ENCODE measurements at regions not wholly inside any gene's neighbourhood (a gene's known extent, or its start where the extent isn't known, plus 50 kb on each side); places are given as distances from the start of the nearest gene placed in this dataset.

GRCh38 chr14:101207897-101208296, 304.4 kb upstream of the RTL1 start:
- no peaks in the 10 kb centered on the region for H3F3A ChIP-seq (ENCODE audit: insufficient read depth, low read length, poor library complexity, severe bottlenecking)
- H3K4me3 ChIP-seq (ENCODE audit: low read length) = no peak overlapping the region
- H3K27ac ChIP-seq (ENCODE audit: low read length) = no peak overlapping the region
- H3K9me3 ChIP-seq (ENCODE audit: low read length) = peaks cover 5% of the 10 kb centered on the region
- H2AFZ ChIP-seq (ENCODE audit: low read depth, low read length) = no peak overlapping the region
- H3K4me2 ChIP-seq (ENCODE audit: low read length) = no peak overlapping the region
- H3K36me3 ChIP-seq (ENCODE audit: insufficient read depth, low read length) = no peaks in the 10 kb centered on the region
- H4K20me1 ChIP-seq (ENCODE audit: insufficient read depth) = no peaks in the 10 kb centered on the region
- H3K79me2 ChIP-seq (replicated peaks; ENCODE audit: insufficient read depth, low read length) = no peaks in the 10 kb centered on the region
- H3K27me3 ChIP-seq (ENCODE audit: insufficient read depth, low read depth, low read length) = no peaks in the 10 kb centered on the region
- no peak overlapping the region for H3K9ac ChIP-seq (ENCODE audit: low read length)
- TF ChIP-seq, protein P1, sequence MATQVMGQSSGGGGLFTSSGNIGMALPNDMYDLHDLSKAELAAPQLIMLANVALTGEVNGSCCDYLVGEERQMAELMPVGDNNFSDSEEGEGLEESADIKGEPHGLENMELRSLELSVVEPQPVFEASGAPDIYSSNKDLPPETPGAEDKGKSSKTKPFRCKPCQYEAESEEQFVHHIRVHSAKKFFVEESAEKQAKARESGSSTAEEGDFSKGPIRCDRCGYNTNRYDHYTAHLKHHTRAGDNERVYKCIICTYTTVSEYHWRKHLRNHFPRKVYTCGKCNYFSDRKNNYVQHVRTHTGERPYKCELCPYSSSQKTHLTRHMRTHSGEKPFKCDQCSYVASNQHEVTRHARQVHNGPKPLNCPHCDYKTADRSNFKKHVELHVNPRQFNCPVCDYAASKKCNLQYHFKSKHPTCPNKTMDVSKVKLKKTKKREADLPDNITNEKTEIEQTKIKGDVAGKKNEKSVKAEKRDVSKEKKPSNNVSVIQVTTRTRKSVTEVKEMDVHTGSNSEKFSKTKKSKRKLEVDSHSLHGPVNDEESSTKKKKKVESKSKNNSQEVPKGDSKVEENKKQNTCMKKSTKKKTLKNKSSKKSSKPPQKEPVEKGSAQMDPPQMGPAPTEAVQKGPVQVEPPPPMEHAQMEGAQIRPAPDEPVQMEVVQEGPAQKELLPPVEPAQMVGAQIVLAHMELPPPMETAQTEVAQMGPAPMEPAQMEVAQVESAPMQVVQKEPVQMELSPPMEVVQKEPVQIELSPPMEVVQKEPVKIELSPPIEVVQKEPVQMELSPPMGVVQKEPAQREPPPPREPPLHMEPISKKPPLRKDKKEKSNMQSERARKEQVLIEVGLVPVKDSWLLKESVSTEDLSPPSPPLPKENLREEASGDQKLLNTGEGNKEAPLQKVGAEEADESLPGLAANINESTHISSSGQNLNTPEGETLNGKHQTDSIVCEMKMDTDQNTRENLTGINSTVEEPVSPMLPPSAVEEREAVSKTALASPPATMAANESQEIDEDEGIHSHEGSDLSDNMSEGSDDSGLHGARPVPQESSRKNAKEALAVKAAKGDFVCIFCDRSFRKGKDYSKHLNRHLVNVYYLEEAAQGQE (IDR thresholded peaks at IDR 0.05; ENCODE audit: borderline replicate concordance) = no peak
- TF ChIP-seq SMC3 (conservative IDR thresholded peaks at IDR 0.05; ENCODE audit: poor library complexity) = no peak
- TF ChIP-seq MXI1 (conservative IDR thresholded peaks at IDR 0.05; ENCODE audit: poor library complexity, severe bottlenecking) = no peak
- TF ChIP-seq EP300 (conservative IDR thresholded peaks at IDR 0.05; ENCODE audit: poor library complexity, severe bottlenecking) = no peak
- no peak for TF ChIP-seq TAF1 (IDR thresholded peaks at IDR 0.05; ENCODE audit: low read depth)
- TF ChIP-seq RAD21 (conservative IDR thresholded peaks at IDR 0.05) = no peak
- no peak for TF ChIP-seq EZH2 (IDR thresholded peaks at IDR 0.05; ENCODE audit: borderline replicate concordance, insufficient read depth, low read length, poor library complexity, severe bottlenecking)
- no peak for TF ChIP-seq POLR2AphosphoS5 (IDR thresholded peaks at IDR 0.05)
- TF ChIP-seq, protein P2, sequence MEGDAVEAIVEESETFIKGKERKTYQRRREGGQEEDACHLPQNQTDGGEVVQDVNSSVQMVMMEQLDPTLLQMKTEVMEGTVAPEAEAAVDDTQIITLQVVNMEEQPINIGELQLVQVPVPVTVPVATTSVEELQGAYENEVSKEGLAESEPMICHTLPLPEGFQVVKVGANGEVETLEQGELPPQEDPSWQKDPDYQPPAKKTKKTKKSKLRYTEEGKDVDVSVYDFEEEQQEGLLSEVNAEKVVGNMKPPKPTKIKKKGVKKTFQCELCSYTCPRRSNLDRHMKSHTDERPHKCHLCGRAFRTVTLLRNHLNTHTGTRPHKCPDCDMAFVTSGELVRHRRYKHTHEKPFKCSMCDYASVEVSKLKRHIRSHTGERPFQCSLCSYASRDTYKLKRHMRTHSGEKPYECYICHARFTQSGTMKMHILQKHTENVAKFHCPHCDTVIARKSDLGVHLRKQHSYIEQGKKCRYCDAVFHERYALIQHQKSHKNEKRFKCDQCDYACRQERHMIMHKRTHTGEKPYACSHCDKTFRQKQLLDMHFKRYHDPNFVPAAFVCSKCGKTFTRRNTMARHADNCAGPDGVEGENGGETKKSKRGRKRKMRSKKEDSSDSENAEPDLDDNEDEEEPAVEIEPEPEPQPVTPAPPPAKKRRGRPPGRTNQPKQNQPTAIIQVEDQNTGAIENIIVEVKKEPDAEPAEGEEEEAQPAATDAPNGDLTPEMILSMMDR (IDR thresholded peaks at IDR 0.05; ENCODE audit: poor library complexity, severe bottlenecking) = no peak
- H3K9me2 ChIP-seq (ENCODE audit: insufficient read depth, low read length) = no peaks in the 10 kb centered on the region

DNA sequence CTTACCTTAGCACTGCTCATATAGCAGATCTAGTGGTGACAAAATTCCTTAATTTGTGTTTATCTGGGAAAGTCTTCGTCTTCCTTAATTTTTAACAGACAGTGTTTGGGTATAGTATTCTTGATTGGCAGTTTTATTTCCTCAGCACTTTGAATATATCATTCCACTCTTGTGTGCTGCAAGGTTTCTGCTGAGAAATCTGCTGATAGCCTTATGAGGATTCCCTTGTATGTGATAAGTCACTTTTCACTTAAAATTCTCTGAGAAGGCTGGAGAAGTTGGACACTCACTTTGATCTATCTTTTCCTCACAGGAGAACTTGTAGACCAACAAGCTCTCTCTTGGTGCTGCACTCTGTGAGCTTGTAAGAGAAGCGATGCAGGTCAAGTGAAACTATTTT, 306.1 kb upstream of the RTL1 start:
- no peaks in the 10 kb centered on the region for H3F3A ChIP-seq (ENCODE audit: insufficient read depth, low read length, poor library complexity, severe bottlenecking)
- TF ChIP-seq RAD21 (conservative IDR thresholded peaks at IDR 0.05) = no peak
- TF ChIP-seq EP300 (conservative IDR thresholded peaks at IDR 0.05; ENCODE audit: poor library complexity, severe bottlenecking) = no peak
- no peak for TF ChIP-seq TAF1 (IDR thresholded peaks at IDR 0.05; ENCODE audit: low read depth)
- TF ChIP-seq MXI1 (conservative IDR thresholded peaks at IDR 0.05; ENCODE audit: poor library complexity, severe bottlenecking) = no peak
- no peak for TF ChIP-seq EZH2 (IDR thresholded peaks at IDR 0.05; ENCODE audit: borderline replicate concordance, insufficient read depth, low read length, poor library complexity, severe bottlenecking)
- no peak for TF ChIP-seq SMC3 (conservative IDR thresholded peaks at IDR 0.05; ENCODE audit: poor library complexity)
- TF ChIP-seq, protein P2 (IDR thresholded peaks at IDR 0.05; ENCODE audit: poor library complexity, severe bottlenecking) = no peak
- no peak for TF ChIP-seq POLR2AphosphoS5 (IDR thresholded peaks at IDR 0.05)
- TF ChIP-seq, protein P1 (IDR thresholded peaks at IDR 0.05; ENCODE audit: borderline replicate concordance) = no peak
- H3K36me3 ChIP-seq (ENCODE audit: insufficient read depth, low read length) = no peaks in the 10 kb centered on the region
- H3K9ac ChIP-seq (ENCODE audit: low read length) = no peak overlapping the region
- no peaks in the 10 kb centered on the region for H3K9me2 ChIP-seq (ENCODE audit: insufficient read depth, low read length)
- H3K9me3 ChIP-seq (ENCODE audit: low read length) = peaks cover 3% of the 10 kb centered on the region
- H4K20me1 ChIP-seq (ENCODE audit: insufficient read depth) = no peaks in the 10 kb centered on the region
- H3K27me3 ChIP-seq (ENCODE audit: insufficient read depth, low read depth, low read length) = no peaks in the 10 kb centered on the region
- H3K79me2 ChIP-seq (replicated peaks; ENCODE audit: insufficient read depth, low read length) = no peaks in the 10 kb centered on the region
- H3K27ac ChIP-seq (ENCODE audit: low read length) = no peak overlapping the region
- H3K4me2 ChIP-seq (ENCODE audit: low read length) = no peak overlapping the region
- no peak overlapping the region for H3K4me3 ChIP-seq (ENCODE audit: low read length)
- H2AFZ ChIP-seq (ENCODE audit: low read depth, low read length) = no peak overlapping the region

Measured in neural cell (in vitro differentiated cells).